K562 (cell line): ENCODE measurements at regions not wholly inside any gene's neighbourhood (a gene's known extent, or its start where the extent isn't known, plus 50 kb on each side); places are given as distances from the start of the nearest gene placed in this dataset.

Experiments
- GABPA ChIP-seq: fragments of 200-800 bp; sonication (Bioruptor generic); conservative IDR thresholded peaks from 2 replicates; pipeline ENCODE4 v1.6.1; 2016; ENCODE audit warnings: low read depth, missing genetic modification characterization, missing compliant biosample characterization
- KAT8 ChIP-seq: fragments of 450-650 bp; IDR thresholded peaks from 2 replicates; pipeline ENCODE4 v1.6.1; 2016; ENCODE audit warnings: low read depth, mild to moderate bottlenecking
- KLF13 ChIP-seq: fragments of 450-650 bp; IDR thresholded peaks from 2 replicates; pipeline ENCODE4 v1.6.1; 2016; ENCODE audit warnings: missing genetic modification characterization, low read depth, mild to moderate bottlenecking, missing compliant biosample characterization, moderate library complexity, borderline replicate concordance
- NUFIP1 ChIP-seq: fragments of 450-650 bp; IDR thresholded peaks from 2 replicates; pipeline ENCODE4 v1.6.1; 2018; ENCODE audit not compliant: partially characterized antibody
- ZFP36 ChIP-seq: fragments of 150-350 bp; IDR thresholded peaks from 2 replicates; pipeline ENCODE4 v1.6.1; 2018; ENCODE audit warnings: low read length, low read depth; ENCODE audit not compliant: partially characterized antibody
- ZNF780A ChIP-seq: fragments of 250-450 bp; sonication (Bioruptor Pico); IDR thresholded peaks from 2 replicates; pipeline ENCODE4 v1.5.0; 2021; ENCODE audit warnings: mild to moderate bottlenecking

GRCh38 chr10:61211468-61211867, 241.7 kb downstream of the TMEM26 start:
- TF ChIP-seq GABPA, result no peak
- no peak for TF ChIP-seq ZNF780A (CRISPR knock-in tag)
- no peak for TF ChIP-seq KLF13 (tag)
- no peak for TF ChIP-seq KAT8
- TF ChIP-seq ZFP36, result no peak
- TF ChIP-seq NUFIP1, result no peak
